Neural progenitor cell (in vitro differentiated cells): ENCODE measurements at regions not wholly inside any gene's neighbourhood (a gene's known extent, or its start where the extent isn't known, plus 50 kb on each side); places are given as distances from the start of the nearest gene placed in this dataset.

ENCODE experiments used
- DNase-seq: peaks from one replicate; pipeline ENCODE4 v3.0.0-alpha.2; 2016; ENCODE audit warnings: low spot score
- H2AFZ ChIP-seq: fragments of 200-600 bp; sonication (generic); replicated peaks from 2 replicates; pipeline ENCODE4 v1.6.1; 2016; ENCODE audit warnings: antibody characterized with exemption
- H3F3A ChIP-seq: fragments of 200-600 bp; sonication (generic); 2 replicates; pipeline ENCODE4 v1.6.1; 2016; ENCODE audit warnings: antibody characterized with exemption, low read depth
- H3K27ac ChIP-seq: fragments of 200-600 bp; sonication (generic); 2 replicates; pipeline ENCODE4 v1.5.1; 2016; ENCODE audit warnings: mild to moderate bottlenecking
- H3K27me3 ChIP-seq: fragments of 200-600 bp; sonication (generic); 2 replicates; pipeline ENCODE4 v1.6.1; 2016; ENCODE audit warnings: mild to moderate bottlenecking, moderate library complexity
- H3K36me3 ChIP-seq: fragments of 200-600 bp; sonication (generic); 2 replicates; pipeline ENCODE4 v1.5.1; 2016
- H3K4me1 ChIP-seq: fragments of 200-600 bp; sonication (generic); 2 replicates; pipeline ENCODE4 v1.6.1; 2016; ENCODE audit warnings: mixed run types
- H3K4me2 ChIP-seq: fragments of 200-600 bp; sonication (generic); 2 replicates; pipeline ENCODE4 v1.6.1; 2016
- H3K4me3 ChIP-seq: fragments of 200-600 bp; sonication (generic); 2 replicates; pipeline ENCODE4 v1.5.1; 2016
- H3K79me2 ChIP-seq: fragments of 200-600 bp; sonication (generic); 2 replicates; pipeline ENCODE4 v1.6.1; 2016; ENCODE audit warnings: low read depth
- H3K9ac ChIP-seq: fragments of 200-600 bp; sonication (generic); 2 replicates; pipeline ENCODE4 v1.6.1; 2016
- H3K9me3 ChIP-seq: fragments of 200-600 bp; sonication (generic); 2 replicates; pipeline ENCODE4 v1.5.1; 2016; ENCODE audit warnings: low read depth
- H4K20me1 ChIP-seq: fragments of 200-600 bp; sonication (generic); 2 replicates; pipeline ENCODE4 v1.6.1; 2016; ENCODE audit warnings: low read depth
- H3K27ac Mint-ChIP-seq: 3 replicates; pipeline ENCODE4 v1.8.0; 2021; ENCODE audit warnings: mixed read lengths
- H3K27me3 Mint-ChIP-seq: 2 replicates; pipeline ENCODE4 v1.8.0; 2022; ENCODE audit warnings: low read depth, mild to moderate bottlenecking, inconsistent platforms, moderate library complexity, mixed read lengths; ENCODE audit not compliant: insufficient read depth
- H3K36me3 Mint-ChIP-seq: 3 replicates; pipeline ENCODE4 v1.8.0; 2021; ENCODE audit warnings: mixed read lengths
- H3K4me1 Mint-ChIP-seq: 3 replicates; pipeline ENCODE4 v1.8.0; 2021; ENCODE audit warnings: mixed read lengths
- H3K4me3 Mint-ChIP-seq: 3 replicates; pipeline ENCODE4 v1.8.0; 2021; ENCODE audit warnings: mild to moderate bottlenecking, moderate library complexity, mixed read lengths
- H3K9me3 Mint-ChIP-seq: 3 replicates; pipeline ENCODE4 v1.8.0; 2020; ENCODE audit warnings: mixed read lengths
- EZH2 ChIP-seq: fragments of 200-600 bp; sonication (generic); IDR thresholded peaks from 2 replicates; pipeline ENCODE4 v1.6.1; 2017; ENCODE audit warnings: antibody characterized with exemption, mild to moderate bottlenecking, moderate library complexity
- EZH2phosphoT487 ChIP-seq: fragments of 200-600 bp; sonication (generic); IDR thresholded peaks from 2 replicates; pipeline ENCODE4 v1.6.1; 2017; ENCODE audit warnings: antibody characterized with exemption
- TF ChIP-seq, protein P1 (sequence below): fragments of 200-600 bp; sonication (generic); IDR thresholded peaks from 2 replicates; pipeline ENCODE4 v1.5.1; 2017; ENCODE audit warnings: antibody characterized with exemption, mild to moderate bottlenecking

DNA sequence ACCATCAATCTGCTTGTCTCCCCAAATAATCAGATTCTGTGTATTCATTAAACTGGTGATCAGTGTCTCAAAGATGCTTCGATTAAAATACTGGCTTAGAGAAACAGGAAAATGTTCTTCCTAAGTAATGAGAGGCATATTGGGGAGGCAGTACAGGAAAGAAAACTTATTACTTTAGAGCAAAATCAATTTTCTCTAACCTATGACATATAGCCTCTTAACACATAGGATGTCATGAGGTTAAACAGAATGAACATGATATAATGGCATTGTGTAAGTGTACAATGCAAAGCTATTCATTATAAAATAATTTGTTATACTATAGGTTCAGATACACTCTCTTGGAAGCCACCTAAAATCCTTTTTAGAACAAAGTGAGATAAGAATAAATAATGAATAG lies 819.3 kb downstream of the KCNJ2 start:
- H3K4me3 Mint-ChIP-seq: no peak overlapping the region
- no peak overlapping the region for H3K9ac ChIP-seq
- no peak overlapping the region for H3K27ac ChIP-seq
- no peak overlapping the region for H3K4me2 ChIP-seq
- no peak for DNase-seq
- H3K9me3 Mint-ChIP-seq: peaks cover 18% of the 10 kb centered on the region
- H3K4me3 ChIP-seq: no peak overlapping the region
- no peak overlapping the region for H2AFZ ChIP-seq
- H3F3A ChIP-seq: peaks cover 15% of the 10 kb centered on the region
- H3K4me1 Mint-ChIP-seq: peaks cover 5% of the 10 kb centered on the region
- H3K4me1 ChIP-seq: peaks cover 14% of the 10 kb centered on the region
- no peaks in the 10 kb centered on the region for H3K36me3 ChIP-seq
- no peaks in the 10 kb centered on the region for H3K79me2 ChIP-seq
- H3K27ac Mint-ChIP-seq: no peak overlapping the region
- H3K27me3 Mint-ChIP-seq: peaks cover 2% of the 10 kb centered on the region
- H3K27me3 ChIP-seq: no peaks in the 10 kb centered on the region
- no peaks in the 10 kb centered on the region for H3K9me3 ChIP-seq
- H4K20me1 ChIP-seq: no peaks in the 10 kb centered on the region
- TF ChIP-seq EZH2phosphoT487 (no peak), EZH2 (no peak)
- TF ChIP-seq, protein P1, sequence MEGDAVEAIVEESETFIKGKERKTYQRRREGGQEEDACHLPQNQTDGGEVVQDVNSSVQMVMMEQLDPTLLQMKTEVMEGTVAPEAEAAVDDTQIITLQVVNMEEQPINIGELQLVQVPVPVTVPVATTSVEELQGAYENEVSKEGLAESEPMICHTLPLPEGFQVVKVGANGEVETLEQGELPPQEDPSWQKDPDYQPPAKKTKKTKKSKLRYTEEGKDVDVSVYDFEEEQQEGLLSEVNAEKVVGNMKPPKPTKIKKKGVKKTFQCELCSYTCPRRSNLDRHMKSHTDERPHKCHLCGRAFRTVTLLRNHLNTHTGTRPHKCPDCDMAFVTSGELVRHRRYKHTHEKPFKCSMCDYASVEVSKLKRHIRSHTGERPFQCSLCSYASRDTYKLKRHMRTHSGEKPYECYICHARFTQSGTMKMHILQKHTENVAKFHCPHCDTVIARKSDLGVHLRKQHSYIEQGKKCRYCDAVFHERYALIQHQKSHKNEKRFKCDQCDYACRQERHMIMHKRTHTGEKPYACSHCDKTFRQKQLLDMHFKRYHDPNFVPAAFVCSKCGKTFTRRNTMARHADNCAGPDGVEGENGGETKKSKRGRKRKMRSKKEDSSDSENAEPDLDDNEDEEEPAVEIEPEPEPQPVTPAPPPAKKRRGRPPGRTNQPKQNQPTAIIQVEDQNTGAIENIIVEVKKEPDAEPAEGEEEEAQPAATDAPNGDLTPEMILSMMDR: no peak
- H3K36me3 Mint-ChIP-seq: peaks cover 9% of the 10 kb centered on the region

DNA sequence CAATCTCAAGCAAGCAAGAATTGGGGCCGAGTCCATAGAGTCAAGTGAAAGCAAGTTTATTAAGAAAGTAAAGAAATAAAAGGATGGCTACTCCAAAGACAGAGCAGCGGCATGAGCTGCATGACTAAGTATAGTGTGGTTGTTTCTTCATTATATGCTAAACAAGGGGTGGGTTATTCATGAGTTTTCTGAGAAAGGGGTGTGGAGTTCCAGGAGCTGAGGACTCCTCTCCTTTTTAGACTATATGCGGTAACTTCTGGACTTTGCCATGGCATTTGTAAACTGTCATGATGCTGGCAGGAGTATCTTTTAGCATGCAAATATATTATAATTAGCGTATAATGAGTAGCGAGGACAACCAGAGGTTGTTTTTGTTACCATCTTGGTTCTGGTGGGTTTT lies 819.9 kb downstream of the KCNJ2 start:
- H3K79me2 ChIP-seq: no peaks in the 10 kb centered on the region
- H2AFZ ChIP-seq: no peak overlapping the region
- peaks cover 15% of the 10 kb centered on the region for H3F3A ChIP-seq
- no peak overlapping the region for H3K27ac ChIP-seq
- Mint-ChIP-seq H3K4me1 (peaks cover 5% of the 10 kb centered on the region), H3K36me3 (peaks cover 9% of the 10 kb centered on the region), H3K4me3 (no peak overlapping the region), H3K27ac (no peak overlapping the region), H3K9me3 (peaks cover 16% of the 10 kb centered on the region), H3K27me3 (peaks cover 2% of the 10 kb centered on the region)
- H3K4me2 ChIP-seq: no peak overlapping the region
- no peaks in the 10 kb centered on the region for H3K9me3 ChIP-seq
- H4K20me1 ChIP-seq: no peaks in the 10 kb centered on the region
- H3K4me3 ChIP-seq: no peak overlapping the region
- H3K4me1 ChIP-seq: peaks cover 14% of the 10 kb centered on the region
- H3K36me3 ChIP-seq: no peaks in the 10 kb centered on the region
- H3K27me3 ChIP-seq: no peaks in the 10 kb centered on the region
- DNase-seq: no peak
- H3K9ac ChIP-seq: no peak overlapping the region
- TF ChIP-seq EZH2phosphoT487: no peak
- no peak for TF ChIP-seq EZH2
- TF ChIP-seq, protein P1: no peak

DNA sequence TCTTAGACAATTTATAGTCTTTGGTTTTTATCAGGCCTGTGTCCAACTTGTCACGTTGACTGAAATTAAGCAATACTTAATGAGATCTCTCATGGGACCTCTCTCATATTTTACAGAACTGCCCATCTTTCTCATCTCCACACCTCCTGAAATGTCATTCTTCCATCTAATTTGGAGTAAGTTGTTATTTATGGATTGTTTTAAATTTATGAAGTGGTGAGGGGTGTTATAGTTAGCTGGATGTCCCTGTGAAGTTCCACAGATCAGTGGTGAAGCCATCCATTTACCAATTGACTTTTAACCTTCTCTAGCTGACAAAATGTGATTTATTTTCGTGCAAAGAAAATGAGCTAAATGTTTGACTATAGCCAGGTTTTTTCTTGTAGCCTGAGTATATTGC lies 824.9 kb downstream of the KCNJ2 start:
- Mint-ChIP-seq H3K9me3 (peaks cover 8% of the 10 kb centered on the region), H3K36me3 (peaks cover 2% of the 10 kb centered on the region), H3K4me3 (no peak overlapping the region), H3K4me1 (no peaks in the 10 kb centered on the region), H3K27me3 (no peaks in the 10 kb centered on the region), H3K27ac (no peak overlapping the region)
- Histone ChIP-seq H3K4me2 (no peak overlapping the region), H4K20me1 (no peaks in the 10 kb centered on the region), H3K36me3 (no peaks in the 10 kb centered on the region), H3F3A (no peaks in the 10 kb centered on the region), H3K79me2 (no peaks in the 10 kb centered on the region), H3K9ac (no peak overlapping the region), H3K27ac (no peak overlapping the region), H3K9me3 (no peaks in the 10 kb centered on the region), H2AFZ (no peak overlapping the region), H3K4me1 (no peaks in the 10 kb centered on the region), H3K4me3 (no peak overlapping the region), H3K27me3 (no peaks in the 10 kb centered on the region)
- TF ChIP-seq, protein P1: no peak
- TF ChIP-seq EZH2phosphoT487 (no peak), EZH2 (no peak)
- no peak for DNase-seq

DNA sequence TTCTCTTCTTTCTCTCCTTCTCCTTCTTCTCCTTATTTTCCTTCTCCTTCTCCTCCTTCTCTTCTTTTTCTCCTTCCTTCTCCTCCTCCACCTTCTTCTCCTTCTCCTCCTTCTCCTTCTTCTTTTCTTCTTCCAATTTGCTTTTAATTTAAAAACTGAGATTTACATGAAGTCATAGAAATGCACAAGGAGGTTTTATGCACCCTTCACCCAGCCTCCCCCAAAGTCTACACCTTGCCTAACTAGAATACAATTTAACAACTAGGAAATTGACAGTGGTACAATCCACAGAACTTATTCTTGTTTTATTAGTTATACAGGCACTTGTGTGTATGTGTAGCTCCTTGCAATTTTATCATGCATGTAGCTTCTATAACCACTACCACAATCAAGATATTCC lies 826.7 kb downstream of the KCNJ2 start:
- DNase-seq: no peak
- H3K4me1 ChIP-seq: no peaks in the 10 kb centered on the region
- H3F3A ChIP-seq: no peaks in the 10 kb centered on the region
- H3K79me2 ChIP-seq: no peaks in the 10 kb centered on the region
- H3K27me3 ChIP-seq: no peaks in the 10 kb centered on the region
- no peak overlapping the region for H3K4me2 ChIP-seq
- TF ChIP-seq EZH2phosphoT487 (no peak), EZH2 (no peak)
- no peak overlapping the region for H3K27ac Mint-ChIP-seq
- H4K20me1 ChIP-seq: no peaks in the 10 kb centered on the region
- no peak overlapping the region for H3K9ac ChIP-seq
- no peaks in the 10 kb centered on the region for H3K4me1 Mint-ChIP-seq
- peaks cover 8% of the 10 kb centered on the region for H3K9me3 Mint-ChIP-seq
- H3K4me3 Mint-ChIP-seq: no peak overlapping the region
- no peak overlapping the region for H3K4me3 ChIP-seq
- H3K36me3 ChIP-seq: no peaks in the 10 kb centered on the region
- no peak overlapping the region for H3K27ac ChIP-seq
- no peaks in the 10 kb centered on the region for H3K9me3 ChIP-seq
- no peaks in the 10 kb centered on the region for H3K27me3 Mint-ChIP-seq
- H2AFZ ChIP-seq: no peak overlapping the region
- H3K36me3 Mint-ChIP-seq: peaks cover 2% of the 10 kb centered on the region
